Endothelial cell of umbilical vein (primary cell): ENCODE measurements at regions not wholly inside any gene's neighbourhood (a gene's known extent, or its start where the extent isn't known, plus 50 kb on each side); places are given as distances from the start of the nearest gene placed in this dataset.

Source experiments
- CTCF ChIP-seq, 2 donors: IDR thresholded peaks; 1 replicate in 1 of 2; 2 replicates in 1 of 2; pipeline ENCODE4 v1.5.1; 2011; ENCODE audit warnings: low read length in 2 of 2, mild to moderate bottlenecking in 2 of 2, moderate library complexity in 2 of 2, control low read depth in 1 of 2, inconsistent platforms in 1 of 2, low read depth in 1 of 2; ENCODE audit not compliant: insufficient read depth in 1 of 2; ENCODE audit errors: extremely low read depth in 1 of 2
- EZH2 ChIP-seq: IDR thresholded peaks from 2 replicates; pipeline ENCODE4 v1.6.1; 2012; ENCODE audit warnings: borderline replicate concordance, low read depth, mild to moderate bottlenecking, moderate library complexity, low read length, inconsistent platforms; ENCODE audit not compliant: severe bottlenecking
- MYC ChIP-seq: IDR thresholded peaks from one replicate; pipeline ENCODE4 v1.6.1; 2011; ENCODE audit warnings: mild to moderate bottlenecking, low read depth, low read length
- POLR2A ChIP-seq: IDR thresholded peaks from 2 replicates; pipeline ENCODE4 v1.6.1; 2012; ENCODE audit warnings: low read depth, mild to moderate bottlenecking, control low read depth, low read length
- TF ChIP-seq, protein P1 (sequence below): IDR thresholded peaks from 2 replicates; pipeline ENCODE4 v1.6.1; 2011; ENCODE audit not compliant: insufficient read depth, insufficient read length

- TF ChIP-seq CTCF (IDR thresholded peaks at IDR 0.05; ENCODE audit: extremely low read depth in 1 of 2, insufficient read depth in 1 of 2, low read depth in 1 of 2, low read length in 2 of 2) (no peak), MYC (no peak), EZH2 (no peak), POLR2A (no peak)
- TF ChIP-seq, protein P1, sequence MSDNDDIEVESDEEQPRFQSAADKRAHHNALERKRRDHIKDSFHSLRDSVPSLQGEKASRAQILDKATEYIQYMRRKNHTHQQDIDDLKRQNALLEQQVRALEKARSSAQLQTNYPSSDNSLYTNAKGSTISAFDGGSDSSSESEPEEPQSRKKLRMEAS = no peak
These were observed 98.3 kb upstream of the MAGI3 start for GRCh38 chr1:113291777-113292602.
